SH-SY5Y (cell line): ENCODE measurements at regions not wholly inside any gene's neighbourhood (a gene's known extent, or its start where the extent isn't known, plus 50 kb on each side); places are given as distances from the start of the nearest gene placed in this dataset.

Source experiments
- GATA2 ChIP-seq: IDR thresholded peaks from 2 replicates; pipeline ENCODE4 v1.6.1; 2011; ENCODE audit warnings: mild to moderate bottlenecking, low read depth, low read length
- GATA3 ChIP-seq: IDR thresholded peaks from 2 replicates; pipeline ENCODE4 v1.6.1; 2011; ENCODE audit warnings: low read depth, mild to moderate bottlenecking, low read length, moderate library complexity

- no peak for TF ChIP-seq GATA2
- TF ChIP-seq GATA3: no peak
Measured at GRCh38 chr7:25586513-25586912, 358.2 kb upstream of the NPVF start.
